GM19023 (cell line): ENCODE measurements at regions not wholly inside any gene's neighbourhood (a gene's known extent, or its start where the extent isn't known, plus 50 kb on each side); places are given as distances from the start of the nearest gene placed in this dataset.
"Not testable (repeated sequence)": the region's sequence is repeated elsewhere in the genome, so short reads cannot be mapped to it uniquely, and the experiment has no call there.

Source experiments
- ATAC-seq: cut with Tn5 transposase; IDR thresholded peaks from one replicate; pipeline ENCODE4 v1.9.1; 2021; ENCODE audit warnings: mild to moderate bottlenecking, moderate library complexity; ENCODE audit not compliant: unreplicated experiment

GRCh38 chr4:124432500-124432899, 280.0 kb downstream of the ANKRD50 start:
- ATAC-seq: no peak

- no peak for ATAC-seq
Measured at GRCh38 chr4:124433044-124433443, 279.5 kb downstream of the ANKRD50 start.

GRCh38 chr4:124433500-124433899, 279.0 kb downstream of the ANKRD50 start:
- ATAC-seq: no peak

GRCh38 chr4:124435274-124435950, 277.1 kb downstream of the ANKRD50 start:
- no peak for ATAC-seq

- no peak for ATAC-seq
Measured at GRCh38 chr4:124437853-124438495, 274.6 kb downstream of the ANKRD50 start.

GRCh38 chr4:124445071-124445470, 267.5 kb downstream of the ANKRD50 start:
- no peak for ATAC-seq

- ATAC-seq: no peak
Measured at GRCh38 chr4:124449881-124450280, 262.7 kb downstream of the ANKRD50 start.

GRCh38 chr4:124450851-124451250, 261.7 kb downstream of the ANKRD50 start:
- no peak for ATAC-seq

GRCh38 chr4:124454772-124455270, 257.7 kb downstream of the ANKRD50 start:
- ATAC-seq: no peak

GRCh38 chr4:124455671-124456070, 256.9 kb downstream of the ANKRD50 start:
- no peak for ATAC-seq

- ATAC-seq: no peak
Measured at GRCh38 chr4:124459196-124459940, 253.2 kb downstream of the ANKRD50 start.

GRCh38 chr4:124459941-124460310, 252.6 kb downstream of the ANKRD50 start:
- no peak for ATAC-seq

GRCh38 chr4:124461592-124461991, 250.9 kb downstream of the ANKRD50 start:
- not testable (repeated sequence) for ATAC-seq

- no peak for ATAC-seq
Measured at GRCh38 chr4:124462954-124463828, 249.3 kb downstream of the ANKRD50 start.

GRCh38 chr4:124464836-124465235, 247.7 kb downstream of the ANKRD50 start:
- no peak for ATAC-seq

GRCh38 chr4:124468360-124468759, 244.2 kb downstream of the ANKRD50 start:
- ATAC-seq: no peak

- no peak for ATAC-seq
Measured at GRCh38 chr4:124469981-124470380, 242.6 kb downstream of the ANKRD50 start.

GRCh38 chr4:124478470-124478869, 234.1 kb downstream of the ANKRD50 start:
- ATAC-seq: no peak

- ATAC-seq: no peak
Measured at GRCh38 chr4:124480061-124480460, 232.5 kb downstream of the ANKRD50 start.

- ATAC-seq: no peak
Measured at GRCh38 chr4:124481123-124481522, 231.4 kb downstream of the ANKRD50 start.
